NCI-H748 (cell line): ENCODE measurements at regions not wholly inside any gene's neighbourhood (a gene's known extent, or its start where the extent isn't known, plus 50 kb on each side); places are given as distances from the start of the nearest gene placed in this dataset.
A peak's percentile ranks its signal among the peaks of the same experiment; 100 is the strongest.

Source experiments
- DNase-seq: peaks from one replicate; lab custom pipeline; 2025; ENCODE audit not compliant: unreplicated experiment; lab: John Stamatoyannopoulos, UW

DNA sequence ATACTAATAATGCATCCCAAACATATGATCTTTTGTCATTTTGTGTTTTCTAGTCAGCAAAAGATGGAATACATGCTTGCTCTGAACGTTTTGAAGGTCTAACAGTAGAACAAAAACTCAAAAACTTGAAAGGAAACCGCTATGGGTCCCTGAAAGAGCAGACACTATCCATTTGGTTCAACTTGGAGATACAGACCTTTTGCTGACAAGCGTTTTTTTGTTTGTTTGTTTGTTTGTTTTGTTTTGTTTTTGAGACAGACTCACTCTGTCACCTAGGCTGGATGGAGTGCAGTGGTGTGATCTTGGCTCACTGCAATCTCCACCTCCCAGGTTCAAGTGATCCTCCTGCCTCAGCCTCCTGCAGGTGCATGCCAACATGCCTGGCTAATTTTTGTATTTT, 644.3 kb upstream of the PTCHD4 start:
- no peak for DNase-seq

DNA sequence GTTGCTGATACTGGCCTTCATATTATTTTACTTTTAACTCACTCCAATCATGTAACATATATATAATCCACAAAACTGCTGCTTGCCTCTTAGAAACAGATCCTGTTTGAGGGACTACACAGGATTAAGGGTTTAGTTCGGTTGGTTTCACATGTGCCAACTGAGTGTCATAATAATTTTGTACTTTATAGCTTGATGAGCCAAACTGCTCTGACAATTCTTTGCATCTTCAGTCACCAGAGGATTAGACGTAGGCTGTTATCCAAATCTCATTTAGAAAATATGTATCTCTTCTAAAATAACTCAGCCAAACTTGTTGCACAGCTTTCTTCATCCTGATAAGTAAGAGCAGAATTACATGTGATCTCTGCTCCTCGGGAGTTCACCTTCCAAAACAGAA, 643.6 kb upstream of the PTCHD4 start:
- no peak for DNase-seq

GRCh38 chr6:48750861-48751260, 639.9 kb upstream of the PTCHD4 start:
- no peak for DNase-seq

DNA sequence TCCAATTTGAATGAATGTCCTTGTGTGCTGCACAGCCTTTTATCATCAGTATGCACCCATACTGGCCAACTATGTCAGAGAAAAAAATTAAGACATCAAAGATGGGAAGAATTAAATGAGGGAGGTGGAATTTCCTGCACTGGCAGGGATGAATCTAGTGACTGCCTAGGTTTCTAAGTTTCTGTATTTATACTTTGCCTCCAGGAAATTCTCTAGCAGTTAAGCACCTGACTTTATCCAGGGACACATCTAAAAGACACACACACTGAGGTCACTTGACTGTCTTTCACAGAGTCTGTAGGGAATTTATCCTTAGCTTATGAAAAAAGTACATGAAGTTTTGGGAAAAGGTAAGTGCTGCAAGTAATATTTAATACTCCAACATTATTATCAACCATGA, 636.5 kb upstream of the PTCHD4 start:
- no peak for DNase-seq

GRCh38 chr6:48747040-48747439, 636.0 kb upstream of the PTCHD4 start:
- DNase-seq = no peak

DNA sequence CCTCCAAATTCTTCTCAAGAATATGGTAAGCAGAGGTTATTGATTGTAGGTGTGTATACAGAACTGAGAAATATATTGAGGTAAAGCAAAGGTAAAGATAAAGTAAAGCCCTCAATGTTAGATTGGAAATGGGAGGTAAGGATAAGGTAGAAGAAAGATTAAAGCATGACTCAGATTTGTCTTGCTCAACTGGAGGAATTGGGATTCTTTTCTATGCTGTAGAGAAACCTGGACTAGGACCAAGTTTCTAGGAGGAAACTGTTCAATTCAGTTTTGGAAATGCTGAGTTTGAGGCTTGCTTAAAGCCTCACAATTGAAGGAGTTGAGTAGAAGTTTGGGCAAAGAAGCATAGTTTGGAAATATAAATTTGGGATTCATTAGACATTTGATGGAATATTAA, 634.0 kb upstream of the PTCHD4 start:
- DNase-seq = no peak

GRCh38 chr6:48743738-48744137, 632.7 kb upstream of the PTCHD4 start:
- DNase-seq = no peak

GRCh38 chr6:48736501-48737206, 625.7 kb upstream of the PTCHD4 start:
- DNase-seq = no peak

DNA sequence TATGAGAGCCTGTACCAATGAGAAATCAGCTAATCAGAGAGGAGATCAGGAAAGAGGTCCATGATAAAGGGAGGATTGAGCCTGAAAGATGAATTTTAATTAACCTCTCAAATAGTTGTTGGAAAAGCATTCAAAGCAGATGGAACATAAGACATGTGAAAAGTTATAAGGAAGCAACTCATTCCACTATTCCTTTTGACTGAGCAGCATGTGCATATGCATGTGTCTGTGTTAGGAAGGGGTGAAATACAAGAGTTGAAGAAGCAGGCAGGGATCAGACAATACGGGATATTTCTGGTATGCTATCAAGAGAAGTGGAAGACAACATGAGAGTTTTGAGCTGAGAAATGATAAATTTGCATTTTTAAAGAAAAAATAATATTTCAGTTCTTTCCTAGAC, 624.8 kb upstream of the PTCHD4 start:
- DNase-seq = no peak

DNA sequence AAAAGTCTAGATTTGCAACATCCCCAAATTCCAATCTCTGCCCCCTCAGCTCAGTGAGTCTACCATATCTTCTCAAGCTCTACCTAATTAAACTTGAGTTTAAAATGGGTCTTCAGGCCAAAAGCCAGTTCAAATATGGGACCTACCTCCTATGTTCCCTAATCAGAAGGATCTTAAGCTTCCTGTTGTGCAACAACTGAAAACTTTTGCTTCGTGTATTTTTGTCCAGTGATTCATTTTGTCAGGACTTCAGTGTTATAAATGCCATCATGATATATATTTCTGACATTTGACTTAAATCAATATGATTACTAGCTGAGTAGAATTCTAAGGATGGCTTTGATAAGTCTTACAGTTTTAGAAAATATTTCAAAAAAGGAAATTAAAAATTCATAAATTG, 622.6 kb upstream of the PTCHD4 start:
- DNase-seq = no peak

- peak; percentile 64 for DNase-seq
Measured at GRCh38 chr6:48714699-48715098, 603.7 kb upstream of the PTCHD4 start.

DNA sequence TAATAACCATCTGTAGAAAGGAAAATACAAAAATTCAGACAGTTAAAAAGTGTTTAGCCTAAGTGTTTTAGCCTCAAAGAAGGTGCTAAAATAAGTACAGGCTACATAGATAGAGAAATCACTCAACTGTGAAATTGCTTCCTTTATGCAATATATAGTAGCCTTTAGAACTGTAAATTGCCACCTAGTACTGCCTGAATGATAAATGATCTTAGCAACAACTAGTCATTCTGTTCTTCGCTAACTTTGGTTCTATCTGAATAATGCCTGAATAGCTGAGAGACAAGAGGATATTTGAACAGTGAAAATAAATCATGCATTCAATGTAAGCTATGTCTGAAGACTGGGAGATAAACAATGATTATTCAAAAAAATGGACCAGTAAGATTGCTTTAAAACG, 603.3 kb upstream of the PTCHD4 start:
- DNase-seq = peak; percentile 93

GRCh38 chr6:48713612-48714011, 602.6 kb upstream of the PTCHD4 start:
- peak; percentile 55 for DNase-seq

- DNase-seq = no peak
Measured at GRCh38 chr6:48706310-48706709, 595.3 kb upstream of the PTCHD4 start.

DNA sequence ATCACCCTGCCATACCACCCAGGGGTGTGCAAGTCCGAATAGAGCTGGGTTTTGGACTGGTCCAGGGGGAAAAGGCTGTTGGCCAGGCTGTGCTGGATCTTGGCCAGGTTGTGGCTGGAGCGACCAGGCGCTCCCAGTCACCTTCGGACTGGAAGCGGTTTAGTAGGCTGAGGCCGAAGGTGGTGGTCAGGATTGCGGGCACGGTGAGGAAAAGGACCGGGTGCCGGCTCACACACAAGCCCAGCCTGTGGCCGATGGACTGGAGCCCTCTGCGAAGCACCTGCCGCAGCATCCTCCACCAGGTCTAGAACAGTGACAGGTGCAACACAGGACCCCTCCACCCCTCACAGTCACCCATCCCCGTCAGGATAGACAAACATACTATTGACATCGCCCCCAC, 590.6 kb upstream of the PTCHD4 start:
- DNase-seq = no peak

DNA sequence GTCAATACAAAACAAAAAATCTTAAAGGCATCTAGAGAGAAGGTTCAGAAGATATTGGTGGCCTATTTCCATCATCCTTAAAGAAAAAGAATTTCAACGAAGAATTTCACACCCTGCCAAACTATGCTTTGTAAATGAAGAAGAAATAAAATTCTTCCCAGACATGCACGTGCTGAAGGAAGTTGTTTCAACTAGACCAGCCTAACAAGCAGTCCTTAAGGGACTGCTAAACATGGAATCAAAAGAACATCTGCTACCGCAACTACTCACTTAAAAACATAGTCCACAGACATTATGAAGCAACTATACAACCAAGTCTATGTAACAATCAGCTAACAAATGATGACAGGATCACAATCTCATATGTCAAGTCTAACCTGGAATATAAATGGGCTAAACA, 584.9 kb upstream of the PTCHD4 start:
- no peak for DNase-seq

DNA sequence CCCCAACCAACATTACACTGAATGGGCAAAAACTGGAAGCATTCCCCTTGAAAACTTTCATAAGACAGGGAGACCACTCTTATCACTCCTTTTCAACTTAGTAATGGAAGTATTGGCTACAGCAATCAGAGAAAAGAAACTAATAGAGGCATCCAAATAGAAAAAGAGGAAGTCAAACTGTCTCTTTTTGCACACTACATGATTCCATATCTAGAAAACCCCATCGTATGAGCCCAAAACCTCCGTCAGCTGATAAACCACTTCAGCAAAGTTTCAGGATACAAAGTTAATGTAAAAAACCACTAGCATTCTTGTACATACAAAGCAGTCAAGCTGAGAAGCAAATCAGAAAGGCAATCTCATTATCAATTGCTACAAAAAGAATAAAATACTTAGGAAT, 580.4 kb upstream of the PTCHD4 start:
- DNase-seq = no peak

- DNase-seq = no peak
Measured at GRCh38 chr6:48689498-48689897, 578.5 kb upstream of the PTCHD4 start.

GRCh38 chr6:48678390-48678789, 567.4 kb upstream of the PTCHD4 start:
- no peak for DNase-seq

GRCh38 chr6:48671505-48671904, 560.5 kb upstream of the PTCHD4 start:
- DNase-seq = no peak

- DNase-seq = no peak
Measured at GRCh38 chr6:48670546-48670945, 559.5 kb upstream of the PTCHD4 start.

DNA sequence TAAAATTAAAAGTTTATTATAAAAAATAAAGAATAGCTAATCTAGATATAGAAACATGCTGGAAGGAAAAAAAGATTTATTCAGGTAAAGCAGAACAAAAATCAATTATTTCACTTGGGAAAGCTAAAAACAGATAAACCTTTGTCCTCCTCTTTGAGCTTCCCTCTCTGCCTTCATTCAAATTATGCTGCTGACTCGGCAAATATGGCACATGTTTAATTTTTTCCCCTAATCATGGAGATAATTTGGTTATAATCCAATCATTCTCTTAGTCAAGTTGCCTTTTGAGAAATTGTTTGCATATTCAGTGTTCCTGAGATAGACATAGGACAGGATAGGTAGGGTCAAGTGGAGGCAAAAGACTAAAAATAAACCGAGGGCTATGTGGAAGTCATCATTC, 556.8 kb upstream of the PTCHD4 start:
- no peak for DNase-seq

GRCh38 chr6:48664826-48665225, 553.8 kb upstream of the PTCHD4 start:
- DNase-seq = peak; percentile 76
